ENCODE measurements at regions not wholly inside any gene's neighbourhood (a gene's known extent, or its start where the extent isn't known, plus 50 kb on each side); places are given as distances from the start of the nearest gene placed in this dataset.

- TF ChIP-seq CTCF (IDR thresholded peaks at IDR 0.05) (no peak), POLR2A (IDR thresholded peaks at IDR 0.05) (no peak)
These were observed 347.6 kb upstream of the AJAP1 start for GRCh38 chr1:4306559-4307467.
